Loucy (cell line): ENCODE measurements at regions not wholly inside any gene's neighbourhood (a gene's known extent, or its start where the extent isn't known, plus 50 kb on each side); places are given as distances from the start of the nearest gene placed in this dataset.
"Not testable (repeated sequence)": the region's sequence is repeated elsewhere in the genome, so short reads cannot be mapped to it uniquely, and the experiment has no call there.

Source experiments
- EZH2phosphoT487 ChIP-seq: fragments of 200-600 bp; IDR thresholded peaks from 2 replicates; pipeline ENCODE4 v1.6.1; 2018; ENCODE audit warnings: antibody characterized with exemption, mild to moderate bottlenecking, moderate library complexity, borderline replicate concordance
- TF ChIP-seq, protein P1 (sequence below): fragments of 200-600 bp; sonication (generic); conservative IDR thresholded peaks from 2 replicates; pipeline ENCODE4 v1.5.1; 2014; ENCODE audit warnings: mild to moderate bottlenecking, antibody characterized with exemption, low read length

DNA sequence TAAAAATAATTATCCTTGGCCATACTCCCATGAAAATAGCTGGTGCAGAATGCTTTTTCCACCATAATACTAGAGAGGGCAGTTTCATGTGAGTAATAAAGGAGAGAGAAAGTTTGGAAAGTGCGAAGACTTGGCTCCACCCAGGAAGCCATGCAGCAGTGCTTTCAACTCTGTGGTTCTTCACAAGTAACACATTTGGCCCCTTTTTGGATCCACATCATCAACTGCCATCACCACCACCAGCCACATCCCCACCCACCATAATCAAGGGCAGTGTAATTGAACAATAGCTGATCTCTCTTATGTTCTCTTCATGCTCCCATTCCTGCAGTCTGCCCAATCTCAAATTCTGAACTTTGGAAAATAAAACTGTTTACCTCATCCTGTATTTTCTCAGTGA, 637.3 kb downstream of the RPIA start:
- not testable (repeated sequence) for TF ChIP-seq EZH2phosphoT487
- TF ChIP-seq, protein P1, sequence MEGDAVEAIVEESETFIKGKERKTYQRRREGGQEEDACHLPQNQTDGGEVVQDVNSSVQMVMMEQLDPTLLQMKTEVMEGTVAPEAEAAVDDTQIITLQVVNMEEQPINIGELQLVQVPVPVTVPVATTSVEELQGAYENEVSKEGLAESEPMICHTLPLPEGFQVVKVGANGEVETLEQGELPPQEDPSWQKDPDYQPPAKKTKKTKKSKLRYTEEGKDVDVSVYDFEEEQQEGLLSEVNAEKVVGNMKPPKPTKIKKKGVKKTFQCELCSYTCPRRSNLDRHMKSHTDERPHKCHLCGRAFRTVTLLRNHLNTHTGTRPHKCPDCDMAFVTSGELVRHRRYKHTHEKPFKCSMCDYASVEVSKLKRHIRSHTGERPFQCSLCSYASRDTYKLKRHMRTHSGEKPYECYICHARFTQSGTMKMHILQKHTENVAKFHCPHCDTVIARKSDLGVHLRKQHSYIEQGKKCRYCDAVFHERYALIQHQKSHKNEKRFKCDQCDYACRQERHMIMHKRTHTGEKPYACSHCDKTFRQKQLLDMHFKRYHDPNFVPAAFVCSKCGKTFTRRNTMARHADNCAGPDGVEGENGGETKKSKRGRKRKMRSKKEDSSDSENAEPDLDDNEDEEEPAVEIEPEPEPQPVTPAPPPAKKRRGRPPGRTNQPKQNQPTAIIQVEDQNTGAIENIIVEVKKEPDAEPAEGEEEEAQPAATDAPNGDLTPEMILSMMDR: not testable (repeated sequence)
